ENCODE measurements at regions not wholly inside any gene's neighbourhood (a gene's known extent, or its start where the extent isn't known, plus 50 kb on each side); places are given as distances from the start of the nearest gene placed in this dataset.

- DNase-seq (ENCODE audit: low read depth), result no peak
Measured at GRCh38 chr15:69530991-69531664, 78.5 kb downstream of the RPLP1 start.

- DNase-seq (ENCODE audit: low read depth), result no peak
Measured at GRCh38 chr15:69531665-69532027, 79.0 kb downstream of the RPLP1 start.

GRCh38 chr15:69532066-69532465 is 79.4 kb downstream of the RPLP1 start:
- no peak for DNase-seq (ENCODE audit: low read depth)

GRCh38 chr15:69532856-69533255 is 80.2 kb downstream of the RPLP1 start:
- no peak for DNase-seq (ENCODE audit: low read depth)

GRCh38 chr15:69533522-69533921 is 80.9 kb downstream of the RPLP1 start:
- DNase-seq (ENCODE audit: low read depth), result no peak

- no peak for DNase-seq (ENCODE audit: low read depth)
Measured at GRCh38 chr15:69535101-69535638, 82.6 kb downstream of the RPLP1 start.

GRCh38 chr15:69535998-69536397 is 83.4 kb downstream of the RPLP1 start:
- no peak for DNase-seq (ENCODE audit: low read depth)

GRCh38 chr15:69536726-69537512 is 84.3 kb downstream of the RPLP1 start:
- no peak for DNase-seq (ENCODE audit: low read depth)

GRCh38 chr15:69537901-69538300 is 85.3 kb downstream of the RPLP1 start:
- DNase-seq (ENCODE audit: low read depth), result no peak

- DNase-seq (ENCODE audit: low read depth), result no peak
Measured at GRCh38 chr15:69538379-69538778, 85.8 kb downstream of the RPLP1 start.

GRCh38 chr15:69539345-69539744 is 86.7 kb downstream of the RPLP1 start:
- DNase-seq (ENCODE audit: low read depth), result no peak

- no peak for DNase-seq (ENCODE audit: low read depth)
Measured at GRCh38 chr15:69540622-69541021, 88.0 kb downstream of the RPLP1 start.

- no peak for DNase-seq (ENCODE audit: low read depth)
Measured at GRCh38 chr15:69542028-69542427, 89.4 kb downstream of the RPLP1 start.

- no peak for DNase-seq (ENCODE audit: low read depth)
Measured at GRCh38 chr15:69543681-69544364, 91.2 kb downstream of the RPLP1 start.

GRCh38 chr15:69544365-69545113 is 91.9 kb downstream of the RPLP1 start:
- DNase-seq (ENCODE audit: low read depth), result no peak

- no peak for DNase-seq (ENCODE audit: low read depth)
Measured at GRCh38 chr15:69546182-69546581, 93.6 kb downstream of the RPLP1 start.

- no peak for DNase-seq (ENCODE audit: low read depth)
Measured at GRCh38 chr15:69548395-69549180, 96.0 kb downstream of the RPLP1 start.

- no peak for DNase-seq (ENCODE audit: low read depth)
Measured at GRCh38 chr15:69551391-69552056, 98.9 kb downstream of the RPLP1 start.

- DNase-seq (ENCODE audit: low read depth), result no peak
Measured at GRCh38 chr15:69552057-69552815, 99.6 kb downstream of the RPLP1 start.

- DNase-seq (ENCODE audit: low read depth), result no peak
Measured at GRCh38 chr15:69553686-69554085, 101.1 kb downstream of the RPLP1 start.
